ENCODE measurements at regions not wholly inside any gene's neighbourhood (a gene's known extent, or its start where the extent isn't known, plus 50 kb on each side); places are given as distances from the start of the nearest gene placed in this dataset.

GRCh38 chr7:46007194-46007593, 86.1 kb upstream of the IGFBP3 start:
- CTCF ChIA-PET, result no interaction called here
- no peaks in the 10 kb centered on the region for H3K79me1 ChIP-seq (ENCODE audit: low read depth in 1 of 2, low read length in 2 of 2)
- peak overlapping the region; percentile 9; the same call in 1 of the 2 replicates for H3K18ac ChIP-seq (ENCODE audit: low read depth, low read length)
- DNase-seq, result peak; percentile 13
- ATAC-seq (ENCODE audit: low read depth), result no peak
- in situ Hi-C loops (cut with MboI; ENCODE audit: low sequenced_read_pairs), result no loop called here
- peaks cover 5% of the 10 kb centered on the region; the same call in 1 of the 2 replicates for H3K9me1 ChIP-seq (ENCODE audit: insufficient read depth, low read length)
- no peaks in the 10 kb centered on the region for H3K27me3 ChIP-seq (ENCODE audit: control insufficient read depth, insufficient read depth, low read length)
- 0 out of 2 replicates have a peak overlapping the region, but pooled peaks have one; percentile 19 for H3K14ac ChIP-seq (replicated peaks; ENCODE audit: low read depth, low read length)
- peaks cover 5% of the 10 kb centered on the region for H3K9me3 ChIP-seq (ENCODE audit: control insufficient read depth, insufficient read depth, low read length)
- H3K9ac ChIP-seq (ENCODE audit: low read depth, low read length), result no peak overlapping the region
- no peaks in the 10 kb centered on the region for H3K36me3 ChIP-seq (ENCODE audit: control insufficient read depth, insufficient read depth, low read length)
- POLR2A ChIA-PET (ENCODE audit: unreplicated experiment), result interaction anchor here (0.6 kb wide), 1 partner anchor 1146 kb away, joined by 3 read pairs; no protein-coding TSS in a partner anchor
- H4K8ac ChIP-seq (ENCODE audit: low read depth in 2 of 2, low read length in 2 of 2), result peak overlapping the region in 1 of 2 experiments; percentile 6; a peak in 1 of 4 replicates
- H2AFZ ChIP-seq (replicated peaks; ENCODE audit: low read length, poor library complexity), result no peak overlapping the region
- TF ChIP-seq CHD1 (IDR thresholded peaks at IDR 0.05; ENCODE audit: low read depth, low read length) (no peak), BHLHE40 (IDR thresholded peaks at IDR 0.05; ENCODE audit: low read depth, low read length) (no peak), POLR2A (IDR thresholded peaks at IDR 0.05; ENCODE audit: low read depth, low read length) (no peak), CTCF (conservative IDR thresholded peaks at IDR 0.05; ENCODE audit: low read depth, low read length) (no peak), MAZ (IDR thresholded peaks at IDR 0.05; ENCODE audit: borderline replicate concordance, low read depth, low read length) (no peak), MAFK (IDR thresholded peaks at IDR 0.05; ENCODE audit: low read depth, low read length) (no peak), USF2 (IDR thresholded peaks at IDR 0.05; ENCODE audit: low read depth, low read length) (no peak), MXI1 (IDR thresholded peaks at IDR 0.05; ENCODE audit: borderline replicate concordance, low read depth, low read length) (no peak), FOS (IDR thresholded peaks at IDR 0.05; ENCODE audit: low read depth, low read length) (no peak), RAD21 (IDR thresholded peaks at IDR 0.05; ENCODE audit: low read length) (no peak), CEBPB (IDR thresholded peaks at IDR 0.05; ENCODE audit: low read depth, low read length) (no peak), RCOR1 (IDR thresholded peaks at IDR 0.05; ENCODE audit: insufficient replicate concordance, low read length) (no peak), SMC3 (IDR thresholded peaks at IDR 0.05; ENCODE audit: low read depth, low read length) (no peak), NFE2L2 (IDR thresholded peaks at IDR 0.05; ENCODE audit: low read depth, low read length) (no peak), RFX5 (IDR thresholded peaks at IDR 0.05; ENCODE audit: low read depth, low read length) (no peak)
- TF ChIP-seq, protein P1, sequence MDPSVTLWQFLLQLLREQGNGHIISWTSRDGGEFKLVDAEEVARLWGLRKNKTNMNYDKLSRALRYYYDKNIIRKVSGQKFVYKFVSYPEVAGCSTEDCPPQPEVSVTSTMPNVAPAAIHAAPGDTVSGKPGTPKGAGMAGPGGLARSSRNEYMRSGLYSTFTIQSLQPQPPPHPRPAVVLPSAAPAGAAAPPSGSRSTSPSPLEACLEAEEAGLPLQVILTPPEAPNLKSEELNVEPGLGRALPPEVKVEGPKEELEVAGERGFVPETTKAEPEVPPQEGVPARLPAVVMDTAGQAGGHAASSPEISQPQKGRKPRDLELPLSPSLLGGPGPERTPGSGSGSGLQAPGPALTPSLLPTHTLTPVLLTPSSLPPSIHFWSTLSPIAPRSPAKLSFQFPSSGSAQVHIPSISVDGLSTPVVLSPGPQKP (IDR thresholded peaks at IDR 0.05; ENCODE audit: borderline replicate concordance, low read depth, low read length), result no peak
- no peak overlapping the region for H2BK15ac ChIP-seq (ENCODE audit: low read depth, low read length)
- no peak overlapping the region for H3K27ac ChIP-seq (ENCODE audit: insufficient read depth, low read length)
- intact Hi-C loops (cut with micrococcal nuclease), result no loop called here
- H2BK120ac ChIP-seq (ENCODE audit: low read depth, low read length), result no peak overlapping the region
- no peak overlapping the region for H3K56ac ChIP-seq (ENCODE audit: extremely low read depth, insufficient read depth, low read length)
- no peak overlapping the region for H4K5ac ChIP-seq (ENCODE audit: low read depth, low read length)
- H4K20me1 ChIP-seq (ENCODE audit: insufficient read depth, low read length), result no peaks in the 10 kb centered on the region
- dilution Hi-C loops (cut with HindIII; ENCODE audit: low sequenced_read_pairs, unreplicated experiment), result no loop called here
- no peak overlapping the region for H4K91ac ChIP-seq (ENCODE audit: insufficient read depth, low read depth, low read length)
- H2BK20ac ChIP-seq (ENCODE audit: low read depth, low read length), result no peak overlapping the region
- no peak overlapping the region for H2AK9ac ChIP-seq (replicated peaks; ENCODE audit: low read depth, low read length, poor library complexity)
- BruUV-seq (replicated peaks), result no TSS peak
- H3K4me3 ChIP-seq (ENCODE audit: insufficient read depth, low read depth, low read length), result no peak overlapping the region
- H2BK5ac ChIP-seq (ENCODE audit: low read depth, low read length, poor library complexity, severe bottlenecking), result no peak overlapping the region
- H3K4ac ChIP-seq (ENCODE audit: low read depth, low read length), result 0 out of 2 replicates have a peak overlapping the region, but pooled peaks have one; percentile 29
- H2AK5ac ChIP-seq (ENCODE audit: low read depth, low read length), result no peak overlapping the region
- WGBS, 2 experiments (ENCODE audit: extremely low coverage in 2 of 2, insufficient read length in 1 of 2), result no CpG with 5 or more reads among the region's 2 CpGs
- peaks cover 7% of the 10 kb centered on the region; the same call in 1 of the 2 replicates for H3K4me1 ChIP-seq (ENCODE audit: control insufficient read depth, insufficient read depth, low read length)
- no peak overlapping the region for H3K23ac ChIP-seq (ENCODE audit: low read depth, low read length)
- no peak overlapping the region for H3K4me2 ChIP-seq (ENCODE audit: low read depth, low read length)

Data from IMR-90 (cell line).